HUDEP-2 (cell line): ENCODE measurements at regions not wholly inside any gene's neighbourhood (a gene's known extent, or its start where the extent isn't known, plus 50 kb on each side); places are given as distances from the start of the nearest gene placed in this dataset.
A peak's percentile ranks its signal among the peaks of the same experiment; 100 is the strongest.

Experiments
- DNase-seq, 76 experiments: peaks; one replicate each; lab custom pipeline; 2025; ENCODE audit not compliant: unreplicated experiment in 76 of 76; lab: John Stamatoyannopoulos, UW

- no peak for DNase-seq
Measured at GRCh38 chr12:83866477-83866876, 1046.1 kb downstream of the SLC6A15 start.

GRCh38 chr12:83865431-83865830, 1047.2 kb downstream of the SLC6A15 start:
- no peak for DNase-seq

GRCh38 chr12:83864054-83864453, 1048.5 kb downstream of the SLC6A15 start:
- no peak for DNase-seq

DNA sequence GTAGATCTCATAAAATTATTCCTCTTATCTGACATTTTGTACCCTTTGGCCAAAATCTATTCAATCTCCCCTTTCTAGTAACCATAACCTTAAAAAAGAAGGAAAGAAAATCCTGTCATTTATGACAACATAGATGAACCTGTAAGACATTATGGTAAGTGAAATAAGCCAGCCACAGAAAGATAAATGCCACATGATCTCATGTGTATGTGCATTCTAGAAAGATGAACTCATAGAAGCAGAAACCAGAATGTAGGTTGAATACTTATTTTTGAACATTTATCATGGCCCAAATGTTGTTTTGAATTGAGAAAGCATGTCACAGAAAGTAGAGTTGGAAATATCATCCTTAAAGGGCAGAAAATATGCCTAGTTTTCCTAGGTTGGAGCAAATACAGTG, 1053.6 kb downstream of the SLC6A15 start:
- no peak for DNase-seq

DNA sequence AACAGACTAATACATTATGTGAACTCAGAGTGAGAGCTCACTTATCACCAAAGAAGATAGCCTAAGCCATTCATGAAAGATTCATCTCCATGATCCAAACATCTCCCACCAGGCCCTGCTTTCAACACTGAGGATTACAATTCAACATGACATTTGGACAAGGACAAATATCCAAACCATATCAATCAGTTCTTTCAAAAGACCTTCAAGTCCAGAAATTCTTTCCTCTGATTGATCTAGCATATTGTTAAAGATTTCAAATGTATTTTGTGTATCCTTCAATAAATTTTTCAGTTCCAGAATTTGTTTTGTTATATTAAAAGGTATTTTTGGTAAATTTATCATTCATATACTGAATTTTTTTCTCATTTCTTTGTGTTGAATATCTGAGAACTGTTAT, 1055.8 kb downstream of the SLC6A15 start:
- no peak for DNase-seq

GRCh38 chr12:83850531-83850930, 1062.1 kb downstream of the SLC6A15 start:
- DNase-seq: no peak

GRCh38 chr12:83848702-83849101, 1063.9 kb downstream of the SLC6A15 start:
- no peak for DNase-seq

DNA sequence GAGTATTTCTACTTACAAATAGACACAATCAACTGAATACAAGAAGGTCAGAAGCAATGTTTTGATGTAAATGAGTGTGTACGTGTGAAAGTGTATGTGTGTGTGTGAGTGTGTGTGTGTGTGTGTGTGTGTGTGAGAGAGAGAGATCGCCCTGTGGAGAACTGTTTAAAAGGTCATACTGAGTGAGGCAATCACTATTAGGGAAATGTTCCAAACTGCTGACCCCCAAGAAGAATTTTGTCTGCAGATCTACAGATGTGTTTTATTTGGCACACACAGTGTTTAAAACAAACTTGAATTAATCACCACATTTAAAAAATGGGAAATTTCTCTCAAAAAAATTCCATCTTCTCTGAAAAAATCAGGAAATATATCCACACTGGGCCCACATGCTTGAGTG, 1069.1 kb downstream of the SLC6A15 start:
- DNase-seq: no peak

GRCh38 chr12:83841620-83842019, 1071.0 kb downstream of the SLC6A15 start:
- no peak for DNase-seq

DNA sequence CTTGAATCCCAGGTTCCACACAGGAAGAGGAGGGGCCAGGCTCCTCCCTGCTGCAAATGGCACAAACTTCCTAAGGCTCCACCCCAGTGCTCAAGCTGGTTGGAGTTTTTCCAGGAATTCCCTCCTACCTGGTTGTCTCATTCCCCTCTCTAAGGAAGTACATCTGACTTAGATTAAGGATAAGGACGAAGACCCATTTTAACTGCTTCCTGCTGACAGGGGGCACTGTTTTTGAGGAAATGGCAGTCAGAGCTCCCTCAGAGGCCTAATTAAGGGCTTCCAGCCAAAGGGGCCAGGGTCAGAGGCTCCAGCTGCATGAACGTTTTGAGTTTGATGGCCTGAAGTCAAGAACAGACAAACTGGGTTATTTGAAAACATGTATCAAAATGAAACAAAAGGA, 1084.7 kb downstream of the SLC6A15 start:
- peak in 1 of 76 experiments; percentile 10 for DNase-seq

- no peak for DNase-seq
Measured at GRCh38 chr12:83827193-83827592, 1085.4 kb downstream of the SLC6A15 start.

DNA sequence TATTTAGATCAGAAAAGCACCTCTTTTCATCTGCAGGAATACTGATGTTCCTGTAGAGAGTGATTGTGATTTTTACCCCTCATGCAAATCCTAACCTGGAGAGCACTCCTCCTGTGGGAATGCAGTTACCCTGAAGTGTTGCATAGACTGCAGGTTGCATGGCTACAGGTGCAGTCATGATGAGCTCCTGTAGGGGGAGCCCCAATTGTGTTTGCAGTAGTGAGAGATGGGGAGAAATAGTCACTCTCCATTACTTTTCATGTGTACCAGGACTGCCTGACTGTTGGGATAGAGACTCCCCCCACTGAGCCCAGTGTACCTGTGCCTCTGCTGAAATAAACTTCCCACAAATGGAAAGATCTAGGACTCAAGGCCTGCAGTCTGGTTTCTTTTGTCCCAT, 1086.5 kb downstream of the SLC6A15 start:
- DNase-seq: peak in 22 of 76 experiments; percentile 0 to 49 (median 6)

DNA sequence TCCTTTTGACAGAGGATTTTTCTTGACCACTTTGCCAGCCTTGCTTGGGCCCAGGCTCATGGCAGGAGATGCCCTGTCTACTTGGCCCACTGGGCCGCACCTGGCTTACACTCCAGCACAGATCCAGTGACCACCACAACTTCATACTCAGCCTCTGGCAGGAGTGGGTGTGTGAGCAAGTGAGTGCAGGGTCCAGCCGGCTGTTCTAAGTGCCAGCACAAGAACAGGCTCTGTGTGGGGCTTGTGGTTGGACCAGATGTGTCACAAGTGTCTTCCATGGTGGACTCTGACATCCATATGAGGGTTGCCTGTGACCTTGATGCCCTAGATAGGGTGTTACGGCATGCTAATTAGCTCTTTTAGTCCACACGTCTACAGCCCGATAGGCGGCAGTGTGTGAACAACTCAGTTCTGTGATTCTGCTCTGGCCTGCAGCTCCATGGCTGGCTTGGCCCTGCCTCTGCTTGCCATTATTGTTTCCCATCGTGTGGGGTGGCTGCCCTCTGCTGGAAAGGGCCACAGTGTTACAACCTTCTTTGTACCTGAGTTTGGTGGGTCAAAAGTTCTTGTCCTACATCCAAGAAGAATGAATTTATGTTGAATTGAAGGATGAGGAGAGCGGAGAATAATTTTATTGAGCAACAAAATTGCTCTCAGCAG, 1089.1 kb downstream of the SLC6A15 start:
- peak in 18 of 76 experiments; percentile 6 to 78 (median 36) for DNase-seq

- DNase-seq: no peak
Measured at GRCh38 chr12:83821967-83822366, 1090.6 kb downstream of the SLC6A15 start.

DNA sequence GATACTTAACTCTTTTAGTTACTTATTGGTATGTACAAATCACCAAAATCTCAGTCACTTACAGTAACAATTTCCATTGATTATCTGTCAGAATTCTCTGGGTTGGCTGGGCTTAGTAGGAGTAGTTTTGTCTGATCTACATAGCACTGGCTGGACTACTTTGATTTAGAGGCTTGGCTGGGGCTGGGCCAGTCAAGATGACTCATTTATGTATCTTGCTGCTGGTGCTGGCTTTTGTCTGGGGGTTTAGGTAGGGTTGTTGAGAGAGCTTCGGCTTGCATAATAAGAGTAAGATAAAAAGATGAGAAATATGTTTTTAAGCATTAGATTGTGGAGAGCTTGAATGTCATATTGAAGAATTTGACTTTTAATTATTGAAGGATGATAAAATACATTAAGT, 1093.7 kb downstream of the SLC6A15 start:
- no peak for DNase-seq

DNA sequence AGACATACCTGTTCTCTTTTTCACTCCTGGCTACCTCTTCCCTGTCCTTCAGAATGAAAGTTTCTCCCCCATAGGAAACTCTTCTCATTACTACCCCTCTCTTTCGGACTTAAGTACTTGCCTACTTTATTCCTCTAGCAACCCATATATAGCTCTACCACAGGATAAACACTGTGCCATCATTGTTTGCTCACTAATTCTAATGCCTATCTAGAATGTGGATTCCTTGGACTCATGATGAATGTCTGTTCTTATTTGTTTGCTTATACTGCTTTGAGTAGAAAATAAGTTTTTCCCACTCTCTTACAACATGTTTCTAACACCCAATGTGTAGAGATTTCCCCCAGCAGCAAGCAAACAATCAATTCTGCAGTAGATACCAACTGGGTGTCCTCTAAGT, 1094.9 kb downstream of the SLC6A15 start:
- DNase-seq: no peak

- no peak for DNase-seq
Measured at GRCh38 chr12:83808591-83808990, 1104.0 kb downstream of the SLC6A15 start.

DNA sequence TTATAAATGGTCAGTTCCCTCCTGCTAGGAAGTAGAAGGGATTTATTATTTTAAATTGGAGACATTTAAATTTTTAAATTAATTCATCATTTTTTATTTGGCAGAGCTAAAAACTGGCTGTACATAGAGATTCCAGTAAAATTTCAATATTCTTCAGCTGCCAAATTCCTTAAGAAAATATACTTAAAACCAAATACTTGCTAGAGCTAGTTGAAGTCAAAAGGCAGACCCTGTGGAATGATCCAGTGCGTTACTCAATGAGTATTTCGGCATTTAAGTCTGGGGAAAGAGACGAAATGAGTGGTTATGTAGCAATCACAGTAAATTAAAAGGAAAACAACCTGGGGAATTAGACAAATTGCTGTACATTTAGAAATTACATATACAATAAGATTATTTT, 1104.7 kb downstream of the SLC6A15 start:
- no peak for DNase-seq

- DNase-seq: no peak
Measured at GRCh38 chr12:83805873-83806272, 1106.7 kb downstream of the SLC6A15 start.

- DNase-seq: no peak
Measured at GRCh38 chr12:83805156-83805772, 1107.3 kb downstream of the SLC6A15 start.

GRCh38 chr12:83801972-83802371, 1110.6 kb downstream of the SLC6A15 start:
- DNase-seq: no peak

DNA sequence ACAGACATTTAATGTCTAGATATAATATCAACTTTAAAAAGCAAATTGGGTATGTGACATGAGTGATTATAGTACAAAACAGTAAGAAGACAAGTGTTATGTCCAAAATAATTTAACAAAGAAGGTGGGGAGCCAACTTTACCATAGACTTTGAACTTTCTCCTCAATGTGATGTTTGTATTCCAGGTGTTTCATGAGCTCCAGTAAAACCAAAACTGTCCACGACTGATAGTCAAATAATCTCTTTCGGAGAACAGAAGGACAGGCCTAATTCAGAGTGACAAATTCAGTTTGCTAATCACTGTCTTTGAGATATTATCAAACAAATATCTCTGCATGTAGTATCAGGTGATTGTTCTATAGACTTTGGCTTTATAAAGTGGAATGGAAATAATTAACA, 1112.6 kb downstream of the SLC6A15 start:
- no peak for DNase-seq

GRCh38 chr12:83796531-83796930, 1109.8 kb downstream of the TMTC2 start:
- no peak for DNase-seq
